HG03342 (cell line): ENCODE measurements at regions not wholly inside any gene's neighbourhood (a gene's known extent, or its start where the extent isn't known, plus 50 kb on each side); places are given as distances from the start of the nearest gene placed in this dataset.

Source experiments
- ATAC-seq: cut with Tn5 transposase; IDR thresholded peaks from one replicate; pipeline ENCODE4 v1.9.1; 2021; ENCODE audit warnings: mild to moderate bottlenecking, moderate library complexity; ENCODE audit not compliant: unreplicated experiment

DNA sequence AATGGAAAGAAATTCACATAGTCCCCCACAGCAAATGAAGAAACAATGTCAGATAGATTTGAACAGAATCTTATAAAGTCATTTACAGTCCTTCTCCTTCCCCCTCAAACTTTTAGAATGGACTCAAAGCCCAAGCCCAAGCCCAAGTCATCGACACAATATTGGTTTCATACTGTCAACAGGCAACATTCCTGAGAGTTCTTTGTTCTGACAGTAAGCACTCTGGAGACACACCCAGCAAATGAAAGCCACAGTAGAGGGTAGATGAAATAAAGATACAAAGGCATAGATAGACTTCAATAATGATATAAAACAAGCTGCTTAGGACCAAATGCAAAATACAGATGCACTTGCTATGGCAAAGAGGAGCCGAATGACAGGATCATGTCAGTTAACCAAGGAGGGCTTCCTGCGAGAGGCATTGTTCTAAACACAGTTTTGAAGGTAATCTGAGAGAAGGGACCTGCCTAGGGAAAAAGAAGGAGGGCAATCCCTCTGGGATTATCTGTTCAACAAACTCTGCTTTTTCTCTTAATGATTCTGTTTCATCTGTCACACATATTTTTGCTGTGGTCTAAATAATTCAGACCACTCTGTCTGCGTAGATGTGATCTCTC is 97.1 kb upstream of the MAP4K3 start:
- no peak for ATAC-seq

DNA sequence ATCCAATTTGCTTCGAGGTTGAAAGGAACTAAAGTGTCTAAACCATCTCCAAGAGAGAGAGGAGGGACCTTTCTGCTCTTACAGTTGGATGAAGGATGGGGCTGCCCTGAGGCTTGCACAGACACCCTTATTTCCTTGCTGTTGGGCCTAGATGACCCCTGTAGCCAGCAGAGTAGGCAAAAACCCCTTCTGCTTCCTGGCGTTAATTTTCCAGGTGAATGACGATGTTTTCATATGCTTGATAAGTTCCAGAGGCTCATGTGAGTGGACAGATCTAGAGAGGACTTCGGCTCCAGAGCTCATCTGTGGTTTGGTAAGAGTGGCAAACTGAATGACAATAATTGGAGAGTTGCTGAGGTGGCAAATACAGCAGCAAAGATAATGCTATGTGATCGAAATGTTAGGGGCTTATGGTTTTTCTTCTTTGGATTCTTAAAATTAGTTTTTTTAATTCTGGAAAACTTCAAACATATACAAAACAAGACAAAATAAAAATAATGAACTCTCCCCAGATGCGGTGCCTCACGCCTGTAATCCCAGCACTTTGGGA is 98.6 kb upstream of the MAP4K3 start:
- no peak for ATAC-seq

DNA sequence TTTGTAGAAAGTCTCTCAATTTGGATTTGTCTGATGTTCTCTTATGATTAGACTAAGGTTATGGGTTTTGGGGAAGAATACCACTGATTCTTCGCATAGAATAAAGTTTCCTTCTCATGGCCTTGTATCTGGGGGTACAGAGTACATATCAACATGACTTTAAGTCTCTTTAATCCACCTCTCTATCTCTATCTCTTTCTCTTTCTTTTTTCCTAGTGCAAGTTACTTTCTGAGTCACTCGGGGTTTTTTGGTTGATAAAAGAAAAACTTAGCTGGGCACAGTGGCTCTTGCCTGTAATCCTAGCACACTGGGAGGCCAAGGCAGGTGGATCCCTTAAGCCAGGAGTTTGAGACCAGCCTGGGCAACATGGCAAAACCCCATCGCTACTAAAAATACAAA is 100.1 kb upstream of the MAP4K3 start:
- no peak for ATAC-seq

DNA sequence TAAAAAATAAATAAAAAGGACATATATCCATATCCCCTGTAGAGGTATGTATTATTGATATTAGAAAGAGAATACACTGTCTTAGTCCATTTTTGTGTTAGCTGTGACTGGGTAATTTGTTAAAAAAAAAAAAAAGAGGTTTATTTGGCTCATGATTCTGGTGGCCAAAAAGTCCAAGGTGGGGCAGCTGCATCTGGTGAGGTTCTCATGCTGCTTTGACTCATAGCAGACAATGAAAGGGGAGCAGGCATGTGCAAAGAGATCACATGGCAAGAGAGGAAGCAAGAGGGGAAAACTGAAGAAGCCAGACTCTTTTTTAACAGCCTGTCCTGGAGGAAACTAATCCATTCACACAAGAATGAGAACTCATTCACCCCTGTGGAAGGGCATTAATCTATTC is 101.6 kb upstream of the MAP4K3 start:
- no peak for ATAC-seq

DNA sequence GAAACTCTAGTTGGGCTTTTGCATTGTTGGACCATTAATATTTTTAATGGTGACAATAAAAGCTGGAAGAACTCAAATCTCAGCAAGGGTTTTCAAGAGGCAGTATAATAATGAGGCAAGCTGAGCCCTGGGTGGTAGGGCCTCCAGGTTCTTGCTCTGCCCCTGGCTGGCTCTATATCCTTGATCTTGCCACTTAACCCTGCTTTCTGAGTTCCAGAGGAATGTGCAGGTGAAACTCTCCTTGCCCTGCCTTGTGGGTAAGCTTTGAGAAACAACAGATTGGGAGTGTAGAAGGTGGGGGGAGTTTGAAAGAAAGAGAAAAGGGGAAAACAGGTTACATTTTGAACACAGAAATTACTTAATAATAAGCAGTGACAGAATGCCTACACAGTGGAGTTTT is 103.3 kb upstream of the MAP4K3 start:
- ATAC-seq: no peak

DNA sequence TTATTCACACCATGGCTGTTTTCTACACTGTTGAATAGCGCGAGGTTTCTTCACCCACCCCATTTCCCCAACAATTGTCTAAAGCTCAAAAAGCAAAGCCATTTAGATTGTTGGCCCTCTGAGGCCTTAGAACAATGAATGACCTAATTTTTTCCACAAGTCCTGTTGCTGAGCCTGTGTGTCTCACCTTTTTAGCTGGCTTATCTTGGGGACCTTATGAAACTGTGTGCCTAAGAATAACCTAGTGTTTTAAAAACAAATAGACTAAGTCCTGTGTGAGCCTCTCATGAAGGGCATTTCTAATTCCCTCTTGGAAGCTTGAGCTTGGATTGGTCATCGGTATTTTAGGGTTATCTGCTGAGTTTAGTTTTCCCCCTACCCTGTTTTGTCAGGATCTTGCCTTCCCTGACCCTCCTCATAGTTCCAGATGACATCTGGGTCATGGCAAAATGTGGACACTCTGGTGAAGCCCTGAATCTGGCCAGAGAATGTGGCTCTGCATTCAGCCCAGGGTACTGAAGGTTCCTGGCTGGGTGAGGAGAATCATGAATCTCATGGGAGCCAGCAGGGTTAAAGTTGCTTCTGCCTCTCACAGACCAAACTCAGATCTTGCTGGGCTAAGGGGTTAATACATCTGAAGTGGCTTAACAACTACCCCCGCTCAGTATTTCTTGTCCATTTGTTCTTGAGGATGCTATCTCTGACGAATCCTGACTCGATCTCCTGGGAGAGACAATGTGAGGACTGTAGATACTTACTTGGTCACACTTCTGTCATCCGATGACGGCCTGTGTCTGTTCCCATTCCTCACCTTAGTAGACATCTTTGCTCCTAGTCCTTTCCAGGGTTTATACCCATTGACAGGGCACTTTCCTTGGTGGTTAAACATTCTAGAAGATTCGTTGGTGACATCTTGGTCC is 104.2 kb upstream of the MAP4K3 start:
- ATAC-seq: no peak

DNA sequence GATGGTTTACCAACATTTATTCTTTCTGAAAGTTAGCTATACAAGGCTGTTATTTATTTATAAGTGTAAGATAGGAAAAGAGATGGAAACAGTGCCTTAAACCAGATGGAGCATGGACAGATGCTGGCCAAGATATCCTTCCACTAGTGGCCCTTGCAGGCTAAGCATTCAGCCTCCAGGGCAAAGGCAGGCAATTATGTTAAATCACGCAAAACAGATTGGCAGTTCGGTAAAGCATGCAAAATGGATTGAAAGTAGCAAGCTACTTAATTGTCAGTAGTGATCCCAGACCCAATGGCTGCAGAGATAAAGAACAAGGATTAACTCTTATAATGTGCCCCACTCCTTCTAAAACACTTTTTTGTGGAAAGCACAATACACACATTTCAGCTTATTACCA is 105.4 kb upstream of the MAP4K3 start:
- ATAC-seq: no peak

DNA sequence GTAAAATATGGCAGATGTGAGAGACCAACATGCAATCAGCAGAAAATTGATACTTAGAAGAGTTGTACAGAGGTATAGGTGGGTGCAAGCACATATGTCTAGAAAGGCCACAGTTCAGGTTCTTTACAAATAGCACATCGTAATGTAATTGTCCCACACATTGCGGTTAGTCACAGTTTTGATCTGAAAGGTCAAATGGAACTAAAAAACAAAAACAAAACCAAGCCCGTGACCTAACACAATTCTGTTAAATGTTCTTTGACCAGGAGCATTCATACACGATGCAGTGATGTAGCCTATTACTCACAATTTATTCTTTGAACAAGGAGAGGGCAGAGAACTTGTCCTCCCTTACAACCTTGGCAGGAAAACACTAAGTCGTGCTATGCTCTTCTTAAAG is 108.9 kb upstream of the MAP4K3 start:
- no peak for ATAC-seq

DNA sequence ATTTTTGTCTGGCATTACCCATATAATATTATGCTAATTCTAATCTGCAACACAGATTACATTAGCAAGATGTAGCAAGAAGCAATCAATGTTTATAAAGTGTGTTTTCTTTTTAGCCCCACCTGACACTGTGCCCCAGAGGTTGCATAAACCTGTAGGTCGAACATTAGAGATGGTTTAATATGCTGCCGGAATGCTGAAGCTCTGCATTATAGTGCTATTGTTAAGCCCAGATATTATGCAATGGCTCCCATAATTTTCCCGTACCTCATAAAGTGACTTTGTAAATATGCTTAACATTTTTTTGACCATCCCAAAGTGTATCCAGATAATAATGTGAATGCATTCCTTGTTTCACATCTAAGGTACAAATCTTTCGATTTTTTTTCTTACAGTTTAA is 109.3 kb upstream of the MAP4K3 start:
- ATAC-seq: no peak

DNA sequence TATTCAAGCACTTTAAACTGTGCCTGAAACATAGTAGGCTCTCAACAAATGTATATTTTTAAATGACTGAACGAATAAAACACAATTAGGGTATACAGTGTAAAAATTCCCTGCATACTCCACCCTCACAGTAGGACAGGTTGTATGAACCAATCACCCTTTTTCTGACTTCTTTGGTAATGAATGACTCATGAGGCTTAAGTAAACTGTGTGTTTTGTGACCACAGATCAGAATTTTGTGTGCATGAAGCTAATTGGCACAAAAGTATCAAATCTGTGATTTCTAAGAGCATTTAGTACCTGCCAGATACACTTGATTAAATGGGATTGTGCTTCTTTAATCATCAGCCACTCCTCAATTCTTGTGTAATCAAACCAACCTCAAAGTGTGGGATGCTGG is 109.9 kb upstream of the MAP4K3 start:
- ATAC-seq: no peak

DNA sequence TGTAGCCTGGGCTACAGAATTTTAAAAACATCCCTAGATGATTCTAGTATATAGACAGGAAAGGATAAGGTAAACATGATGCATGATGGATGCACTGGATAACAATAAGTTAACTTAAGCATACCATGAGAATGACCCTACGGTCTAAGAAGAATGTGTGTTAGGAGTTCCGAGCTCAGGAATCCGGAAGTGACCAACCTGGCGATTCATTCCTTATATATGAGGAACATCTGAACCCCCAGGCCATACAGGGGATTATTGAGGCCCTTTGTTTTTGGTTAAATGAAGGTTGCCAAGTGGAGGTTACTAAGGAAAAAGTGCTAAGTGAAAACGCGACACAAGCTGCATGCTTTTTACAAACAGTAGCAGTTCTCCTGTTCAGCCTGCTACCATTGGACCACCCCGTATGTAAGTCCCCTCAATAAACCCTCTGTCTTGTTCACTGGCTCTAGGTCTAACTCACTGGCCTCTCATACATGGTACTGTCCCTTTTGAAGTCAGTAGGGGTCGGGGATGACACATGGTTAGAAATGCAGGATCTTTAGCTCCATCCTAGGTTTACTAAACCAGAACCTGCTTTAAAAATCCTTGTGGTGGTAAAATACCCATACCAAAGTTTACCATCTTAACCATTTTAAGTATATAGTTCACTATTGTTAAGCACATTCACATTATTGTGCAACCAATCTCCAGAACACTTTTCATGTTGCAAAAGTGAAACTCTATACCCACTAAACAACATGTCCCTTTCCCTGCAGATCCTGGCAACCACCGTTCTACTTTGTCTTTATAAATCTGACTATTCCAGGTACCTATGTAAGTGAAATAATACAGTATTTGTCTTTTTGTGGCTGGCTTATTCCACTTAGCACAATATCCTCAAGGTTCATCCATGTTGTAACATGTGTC is 111.0 kb upstream of the MAP4K3 start:
- no peak for ATAC-seq

DNA sequence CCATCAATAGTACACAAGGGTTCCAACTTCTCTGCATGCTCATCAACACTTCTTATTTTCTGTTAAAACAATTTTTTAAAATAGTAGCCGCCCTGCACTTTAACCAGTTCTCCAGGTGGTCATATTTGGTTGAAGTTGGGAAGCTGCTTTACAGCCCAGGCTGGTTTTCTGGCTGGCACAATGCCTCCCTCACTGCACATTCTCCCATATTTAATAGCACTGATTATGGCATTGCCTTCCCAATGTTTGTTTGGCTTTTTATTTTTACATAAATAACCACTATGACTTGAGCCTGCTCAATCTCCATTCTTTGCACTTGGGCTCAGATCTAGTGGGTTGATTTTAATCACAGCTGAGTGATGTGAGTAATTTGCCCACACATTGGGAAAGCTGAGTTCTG is 111.9 kb upstream of the MAP4K3 start:
- ATAC-seq: no peak

DNA sequence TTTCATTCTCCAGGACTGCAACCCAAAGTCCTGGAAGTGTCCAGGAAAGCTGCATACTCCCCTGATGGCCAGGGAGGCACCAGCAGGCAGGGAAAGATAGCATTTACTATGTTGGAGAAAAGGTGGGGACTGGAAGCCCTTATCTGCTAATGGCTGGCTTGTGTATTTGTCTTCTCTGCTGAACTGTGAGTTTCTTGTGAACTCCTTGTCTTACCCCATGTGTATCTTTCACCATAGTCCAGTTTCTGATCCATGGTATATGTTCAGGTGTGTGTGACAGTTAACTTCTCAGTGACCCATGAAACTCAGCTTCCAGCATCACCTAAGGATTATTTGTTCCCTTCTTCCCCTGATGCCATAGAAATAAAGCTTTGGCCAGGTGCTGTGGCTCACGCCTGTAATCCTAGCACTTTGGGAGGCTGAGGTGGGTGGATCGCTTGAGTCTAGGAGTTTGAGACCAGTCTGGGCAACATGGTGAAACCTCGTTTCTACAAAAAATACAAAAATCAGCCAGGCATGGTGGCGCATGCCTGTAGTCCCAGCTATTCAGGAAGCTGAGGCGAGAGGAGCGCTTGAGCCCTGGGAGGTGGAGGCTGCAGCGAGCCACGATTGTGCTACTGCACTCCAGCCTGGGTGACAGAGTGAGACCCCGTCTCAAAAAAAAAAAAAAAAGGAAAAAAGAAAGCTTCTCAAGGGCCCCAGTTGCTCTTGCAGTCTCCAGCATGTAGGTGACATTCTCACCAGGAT is 112.8 kb upstream of the MAP4K3 start:
- ATAC-seq: no peak

DNA sequence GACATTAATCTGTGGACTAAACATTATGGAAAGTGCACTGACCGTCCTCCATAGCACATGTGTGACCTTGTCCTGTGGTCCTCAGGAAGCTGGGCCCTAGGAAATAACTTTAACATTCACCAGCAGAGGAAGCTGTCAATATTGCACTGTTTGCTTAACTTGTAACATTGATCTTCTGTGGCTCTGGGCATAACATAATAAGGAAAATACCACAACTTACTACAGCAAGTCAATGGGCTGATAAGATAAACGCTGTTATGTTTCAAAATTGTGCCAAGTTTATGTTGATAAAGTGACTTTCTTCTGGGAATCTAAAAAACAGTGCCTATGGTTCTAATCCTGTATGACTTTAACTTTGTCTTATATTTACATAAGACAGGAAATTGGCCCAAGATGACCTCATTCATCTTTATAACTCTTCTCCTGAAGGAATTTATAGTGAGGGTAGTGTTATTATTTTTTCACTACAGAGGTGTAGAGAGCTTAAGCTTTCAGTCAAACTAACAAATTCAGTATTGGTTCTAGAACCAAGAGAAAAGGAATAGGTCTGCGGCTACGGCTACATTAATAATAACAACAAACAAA is 113.7 kb upstream of the MAP4K3 start:
- ATAC-seq: no peak

DNA sequence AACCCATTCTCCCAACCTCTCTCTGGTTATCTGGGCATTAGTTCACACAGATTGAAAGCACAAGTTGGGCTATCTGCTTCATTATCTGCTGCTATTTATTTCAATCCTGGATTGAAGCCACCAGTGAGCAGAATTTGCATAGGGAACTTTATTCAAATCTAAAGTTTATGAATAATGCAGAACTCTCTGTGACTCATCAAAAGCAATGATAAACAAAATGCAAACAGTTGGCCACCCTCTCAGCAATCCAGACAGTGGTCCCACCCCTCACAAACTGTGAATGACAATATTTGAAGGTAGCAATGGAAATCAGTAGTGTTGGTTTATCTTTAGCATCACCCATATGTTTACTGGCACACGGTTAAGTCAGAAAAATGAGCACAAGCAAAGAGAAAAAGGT is 106.8 kb upstream of the TMEM178A start:
- ATAC-seq: no peak

DNA sequence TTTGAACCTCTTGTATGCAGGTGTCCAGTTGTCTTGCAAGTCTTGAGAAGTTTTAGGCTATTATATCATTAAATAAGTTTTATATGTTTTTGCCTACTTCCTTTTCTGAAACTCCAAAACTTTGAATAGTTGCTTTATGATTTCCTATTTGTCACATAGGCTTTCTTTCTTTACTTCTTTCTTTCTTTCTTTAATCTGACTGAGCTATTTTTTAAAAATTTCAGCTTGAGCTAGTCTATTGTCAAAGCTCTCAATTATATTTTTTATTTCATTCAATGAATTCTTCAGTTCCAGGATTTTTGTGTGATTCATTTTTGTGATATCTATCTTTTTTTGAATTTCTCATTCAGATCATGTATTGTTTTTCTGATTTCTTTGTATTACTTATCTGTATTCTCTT is 102.1 kb upstream of the TMEM178A start:
- no peak for ATAC-seq

DNA sequence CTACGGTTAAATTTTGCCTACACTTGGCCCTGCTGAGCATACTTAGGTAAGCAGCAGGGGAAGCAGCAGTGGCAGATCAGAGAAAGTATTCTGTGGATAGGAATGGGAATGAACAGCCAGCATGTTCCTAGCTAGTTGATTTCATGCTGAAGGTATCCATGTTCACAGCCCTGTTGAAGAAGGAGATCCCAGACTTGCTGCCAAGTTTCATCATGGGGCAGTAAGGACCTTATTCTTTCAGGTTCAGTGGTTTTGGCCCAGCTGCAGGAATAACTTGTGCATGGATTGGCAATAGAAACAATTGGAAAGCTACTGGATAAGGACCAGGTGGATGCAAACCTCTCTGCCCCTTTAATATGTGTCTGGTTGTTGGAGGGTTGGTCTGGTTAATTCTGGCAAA is 98.2 kb upstream of the TMEM178A start:
- ATAC-seq: no peak

DNA sequence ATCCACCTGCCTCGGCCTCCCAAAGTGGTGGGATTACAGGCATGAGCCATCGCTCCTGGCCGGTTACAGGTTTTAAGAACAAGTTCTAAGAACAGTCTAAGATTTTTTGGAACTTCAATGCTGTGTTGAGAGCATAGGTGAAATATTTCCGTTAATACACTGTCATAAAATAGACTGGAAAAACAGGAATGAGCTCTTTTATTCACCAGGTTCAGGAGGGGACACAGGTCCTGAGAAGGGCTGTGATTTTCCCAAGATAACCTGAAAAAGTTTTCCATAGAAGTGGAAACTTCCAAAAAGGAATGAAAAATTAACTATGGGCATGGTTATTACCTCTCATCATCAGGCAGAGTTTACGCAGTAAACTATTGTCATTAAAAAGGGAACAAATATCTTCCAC is 97.6 kb upstream of the TMEM178A start:
- ATAC-seq: no peak

DNA sequence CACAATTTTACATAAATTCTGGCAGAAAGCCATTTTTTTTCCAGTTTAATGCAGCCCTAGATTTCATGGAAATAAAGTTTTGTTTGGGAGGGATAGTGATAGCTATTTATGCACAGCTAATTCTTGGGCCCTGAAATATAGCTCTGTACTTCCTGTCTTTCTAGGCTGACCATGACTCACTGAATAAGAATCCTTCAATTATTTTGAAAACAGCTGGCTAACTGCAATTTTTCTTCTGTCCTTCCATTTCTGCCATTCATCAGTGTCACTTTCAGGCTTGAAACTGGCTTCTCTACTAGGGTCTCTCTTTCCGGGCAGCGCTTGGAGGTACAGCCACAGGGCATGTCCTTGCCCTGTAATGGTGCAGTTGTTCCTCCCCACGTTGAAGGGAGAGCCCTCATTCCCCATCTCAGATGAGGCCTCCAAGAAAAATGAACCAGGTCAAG is 97.1 kb upstream of the TMEM178A start:
- no peak for ATAC-seq

DNA sequence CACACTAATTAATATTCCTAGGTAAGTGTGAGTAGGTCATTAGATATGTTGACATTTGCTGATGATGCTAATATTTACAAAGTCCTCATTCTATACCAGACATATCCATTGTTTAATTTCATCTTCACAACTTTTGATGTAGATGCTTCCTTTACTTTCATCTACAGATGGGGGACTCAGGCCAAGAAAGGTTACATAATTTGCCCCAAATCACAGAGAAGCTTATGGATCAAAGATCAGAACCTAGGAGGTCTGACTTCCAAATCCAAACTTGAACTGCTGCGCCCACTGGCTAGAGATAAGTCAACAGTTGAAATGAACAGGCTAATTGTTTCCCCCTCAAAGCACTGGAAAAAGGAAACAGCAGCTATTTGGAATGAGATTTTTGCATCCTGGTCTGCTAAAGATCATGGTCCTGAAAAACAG is 95.6 kb upstream of the TMEM178A start:
- ATAC-seq: no peak
